Uterus (tissue), 2 donors: ENCODE measurements at regions not wholly inside any gene's neighbourhood (a gene's known extent, or its start where the extent isn't known, plus 50 kb on each side); places are given as distances from the start of the nearest gene placed in this dataset.

Experiments
- POLR2A ChIP-seq, 2 donors: fragments of 450-650 bp; IDR thresholded peaks; one replicate each; pipeline ENCODE4 v1.6.1; 2016; ENCODE audit warnings: antibody characterized with exemption in 2 of 2, mild to moderate bottlenecking in 1 of 2, moderate library complexity in 1 of 2
- TF ChIP-seq, protein P1 (sequence below), 4 experiments: fragments of 200-600 bp in 2 of 4; fragments of 450-650 bp in 2 of 4; sonication (generic) in 2 of 4; IDR thresholded peaks; one replicate each; pipeline ENCODE4 v1.5.1; 2016 to 2019; ENCODE audit warnings: antibody characterized with exemption in 4 of 4, mild to moderate bottlenecking in 2 of 4, moderate library complexity in 1 of 4

GRCh38 chr15:98519767-98520550 is 128.4 kb upstream of the IGF1R start:
- TF ChIP-seq, protein P1, sequence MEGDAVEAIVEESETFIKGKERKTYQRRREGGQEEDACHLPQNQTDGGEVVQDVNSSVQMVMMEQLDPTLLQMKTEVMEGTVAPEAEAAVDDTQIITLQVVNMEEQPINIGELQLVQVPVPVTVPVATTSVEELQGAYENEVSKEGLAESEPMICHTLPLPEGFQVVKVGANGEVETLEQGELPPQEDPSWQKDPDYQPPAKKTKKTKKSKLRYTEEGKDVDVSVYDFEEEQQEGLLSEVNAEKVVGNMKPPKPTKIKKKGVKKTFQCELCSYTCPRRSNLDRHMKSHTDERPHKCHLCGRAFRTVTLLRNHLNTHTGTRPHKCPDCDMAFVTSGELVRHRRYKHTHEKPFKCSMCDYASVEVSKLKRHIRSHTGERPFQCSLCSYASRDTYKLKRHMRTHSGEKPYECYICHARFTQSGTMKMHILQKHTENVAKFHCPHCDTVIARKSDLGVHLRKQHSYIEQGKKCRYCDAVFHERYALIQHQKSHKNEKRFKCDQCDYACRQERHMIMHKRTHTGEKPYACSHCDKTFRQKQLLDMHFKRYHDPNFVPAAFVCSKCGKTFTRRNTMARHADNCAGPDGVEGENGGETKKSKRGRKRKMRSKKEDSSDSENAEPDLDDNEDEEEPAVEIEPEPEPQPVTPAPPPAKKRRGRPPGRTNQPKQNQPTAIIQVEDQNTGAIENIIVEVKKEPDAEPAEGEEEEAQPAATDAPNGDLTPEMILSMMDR (IDR thresholded peaks at IDR 0.05): no peak
- TF ChIP-seq POLR2A (IDR thresholded peaks at IDR 0.05): no peak
